IMR-90 (cell line): ENCODE measurements at regions not wholly inside any gene's neighbourhood (a gene's known extent, or its start where the extent isn't known, plus 50 kb on each side); places are given as distances from the start of the nearest gene placed in this dataset.
A peak's percentile ranks its signal among the peaks of the same experiment; 100 is the strongest.

ENCODE experiments used
- ATAC-seq: fragments of 200-7000 bp; cut with Tn5 transposase; 2 replicates; pipeline ENCODE4 v1.9.1; 2020; ENCODE audit warnings: low read depth, mild to moderate bottlenecking, moderate library complexity
- BruUV-seq: library from RNA; stranded (reverse); fragments of 400-500 nt; replicated peaks from 2 replicates; lab custom pipeline; 2021; lab: Mats Ljungman, UMichigan
- CTCF ChIA-PET: fragments of 300-600 bp; formaldehyde crosslinking; extraction: SDS; loops from one replicate; lab custom pipeline; 2021; ENCODE audit warnings: antibody characterized with exemption; lab: Yijun Ruan, JAX
- POLR2A ChIA-PET: fragments of 300-600 bp; sonication (Branson Sonifier 250); formaldehyde crosslinking; loops from one replicate; lab custom pipeline; 2022; ENCODE audit warnings: antibody characterized with exemption; ENCODE audit not compliant: unreplicated experiment; lab: Charles Lee
- DNase-seq: peaks from one replicate; pipeline ENCODE4 v3.0.0; 2013
- H2AFZ ChIP-seq: replicated peaks from 2 replicates; pipeline ENCODE3; 2013; ENCODE audit warnings: low read length, mild to moderate bottlenecking; ENCODE audit not compliant: poor library complexity
- H2AK5ac ChIP-seq: 2 replicates; pipeline ENCODE4 v1.6.1; 2013; ENCODE audit warnings: low read depth, low read length, inconsistent platforms
- H2AK9ac ChIP-seq: replicated peaks from 2 replicates; pipeline ENCODE3; 2013; ENCODE audit warnings: mild to moderate bottlenecking, low read depth, low read length, moderate library complexity; ENCODE audit not compliant: poor library complexity
- H2BK120ac ChIP-seq: 2 replicates; pipeline ENCODE4 v1.6.1; 2013; ENCODE audit warnings: low read depth, low read length, inconsistent platforms
- H2BK15ac ChIP-seq: 3 replicates; pipeline ENCODE4 v1.6.1; 2013; ENCODE audit warnings: low read depth, low read length, inconsistent platforms
- H2BK20ac ChIP-seq: 2 replicates; pipeline ENCODE4 v1.6.1; 2013; ENCODE audit warnings: low read depth, mild to moderate bottlenecking, inconsistent platforms, low read length, moderate library complexity
- H2BK5ac ChIP-seq: 2 replicates; pipeline ENCODE4 v1.6.1; 2013; ENCODE audit warnings: mild to moderate bottlenecking, low read depth, low read length, inconsistent platforms; ENCODE audit not compliant: poor library complexity, severe bottlenecking
- H3K14ac ChIP-seq: replicated peaks from 2 replicates; pipeline ENCODE4 v1.6.1; 2013; ENCODE audit warnings: low read depth, low read length, inconsistent platforms
- H3K18ac ChIP-seq: 2 replicates; pipeline ENCODE4 v1.6.1; 2013; ENCODE audit warnings: low read depth, low read length, control low read depth
- H3K23ac ChIP-seq: 2 replicates; pipeline ENCODE4 v1.6.1; 2013; ENCODE audit warnings: low read depth, low read length, inconsistent platforms
- H3K27ac ChIP-seq: 2 replicates; pipeline ENCODE4 v1.5.1; 2013; ENCODE audit warnings: mild to moderate bottlenecking, control low read depth, low read length; ENCODE audit not compliant: insufficient read depth
- H3K27me3 ChIP-seq: 2 replicates; pipeline ENCODE4 v1.6.1; 2013; ENCODE audit warnings: low read length; ENCODE audit not compliant: control insufficient read depth, insufficient read depth
- H3K36me3 ChIP-seq: 2 replicates; pipeline ENCODE4 v1.6.1; 2013; ENCODE audit warnings: low read length, mixed read lengths; ENCODE audit not compliant: control insufficient read depth, insufficient read depth
- H3K4ac ChIP-seq: 2 replicates; pipeline ENCODE4 v1.6.1; 2013; ENCODE audit warnings: low read depth, low read length, inconsistent platforms
- H3K4me1 ChIP-seq: 2 replicates; pipeline ENCODE4 v1.6.1; 2013; ENCODE audit warnings: low read length, mixed read lengths; ENCODE audit not compliant: control insufficient read depth, insufficient read depth
- H3K4me2 ChIP-seq: 2 replicates; pipeline ENCODE4 v1.6.1; 2013; ENCODE audit warnings: low read depth, mild to moderate bottlenecking, control low read depth, low read length, moderate library complexity
- H3K4me3 ChIP-seq: 2 replicates; pipeline ENCODE4 v1.5.1; 2013; ENCODE audit warnings: low read depth, mild to moderate bottlenecking, control low read depth, low read length, moderate library complexity; ENCODE audit not compliant: insufficient read depth
- H3K56ac ChIP-seq: 2 replicates; pipeline ENCODE4 v1.6.1; 2013; ENCODE audit warnings: low read length, inconsistent platforms; ENCODE audit not compliant: insufficient read depth; ENCODE audit errors: extremely low read depth
- H3K79me1 ChIP-seq, 2 experiments: 2 replicates each; pipeline ENCODE4 v1.6.1; 2013; ENCODE audit warnings: low read length in 2 of 2, inconsistent platforms in 1 of 2, low read depth in 1 of 2
- H3K9ac ChIP-seq: 2 replicates; pipeline ENCODE4 v1.6.1; 2013; ENCODE audit warnings: low read depth, low read length, control low read depth
- H3K9me1 ChIP-seq: 2 replicates; pipeline ENCODE4 v1.6.1; 2013; ENCODE audit warnings: low read length, inconsistent platforms; ENCODE audit not compliant: insufficient read depth
- H3K9me3 ChIP-seq: 2 replicates; pipeline ENCODE4 v1.6.1; 2013; ENCODE audit warnings: low read length; ENCODE audit not compliant: control insufficient read depth, insufficient read depth
- H4K20me1 ChIP-seq: 2 replicates; pipeline ENCODE4 v1.6.1; 2013; ENCODE audit warnings: low read length, inconsistent platforms; ENCODE audit not compliant: insufficient read depth
- H4K5ac ChIP-seq: 2 replicates; pipeline ENCODE4 v1.6.1; 2013; ENCODE audit warnings: mild to moderate bottlenecking, low read depth, low read length, control low read depth
- H4K8ac ChIP-seq, 2 experiments: 2 replicates each; pipeline ENCODE4 v1.6.1; 2013; ENCODE audit warnings: low read depth in 2 of 2, low read length in 2 of 2, control low read depth in 1 of 2, inconsistent platforms in 1 of 2
- H4K91ac ChIP-seq: 2 replicates; pipeline ENCODE4 v1.6.1; 2013; ENCODE audit warnings: low read depth, low read length, inconsistent platforms; ENCODE audit not compliant: insufficient read depth
- BHLHE40 ChIP-seq: fragments of 150-350 bp; IDR thresholded peaks from 2 replicates; pipeline ENCODE4 v1.6.1; 2016; ENCODE audit warnings: mild to moderate bottlenecking, low read depth, low read length
- CHD1 ChIP-seq: IDR thresholded peaks from 2 replicates; pipeline ENCODE4 v1.6.1; 2012; ENCODE audit warnings: low read depth, low read length, improper control_type of control experiment
- FOS ChIP-seq: fragments of 150-350 bp; IDR thresholded peaks from 2 replicates; pipeline ENCODE4 v1.6.1; 2016; ENCODE audit warnings: low read depth, low read length
- RAD21 ChIP-seq: IDR thresholded peaks from 2 replicates; pipeline ENCODE4 v1.6.1; 2012; ENCODE audit warnings: low read length, improper control_type of control experiment
- RCOR1 ChIP-seq: IDR thresholded peaks from 2 replicates; pipeline ENCODE4 v1.6.1; 2012; ENCODE audit warnings: mild to moderate bottlenecking, low read length, improper control_type of control experiment; ENCODE audit not compliant: insufficient replicate concordance
- WGBS, 2 experiments: methylation state at CpG; one replicate each; pipeline versions ENCODE4 v1.1.5 to v1.1.7; 2013; ENCODE audit warnings: missing lambda C conversion rate in 2 of 2; ENCODE audit not compliant: insufficient read length in 1 of 2; ENCODE audit errors: extremely low coverage in 2 of 2; 5-methylcytosine and 5-hydroxymethylcytosine counted together
- dilution Hi-C: fragments of 300-500 bp; cut with HindIII; formaldehyde crosslinking; loops from one replicate; pipeline ENCODE4 v1.14.3; 2018; ENCODE audit warnings: low sequenced_read_pairs; ENCODE audit not compliant: unreplicated experiment
- in situ Hi-C: fragments of 300-500 bp; cut with MboI; formaldehyde crosslinking; loops from 3 replicates; pipeline ENCODE4 v1.14.3; 2019; ENCODE audit warnings: low sequenced_read_pairs, inconsistent platforms, mixed read lengths
- intact Hi-C: fragments of 100-400 bp; cut with micrococcal nuclease; formaldehyde crosslinking; loops from 2 replicates; pipeline ENCODE4 v1.10.0; 2022

- no peak for TF ChIP-seq CHD1
These were observed 149.5 kb downstream of the AHR start (continued) for GRCh38 chr7:17447728-17448478.

DNA sequence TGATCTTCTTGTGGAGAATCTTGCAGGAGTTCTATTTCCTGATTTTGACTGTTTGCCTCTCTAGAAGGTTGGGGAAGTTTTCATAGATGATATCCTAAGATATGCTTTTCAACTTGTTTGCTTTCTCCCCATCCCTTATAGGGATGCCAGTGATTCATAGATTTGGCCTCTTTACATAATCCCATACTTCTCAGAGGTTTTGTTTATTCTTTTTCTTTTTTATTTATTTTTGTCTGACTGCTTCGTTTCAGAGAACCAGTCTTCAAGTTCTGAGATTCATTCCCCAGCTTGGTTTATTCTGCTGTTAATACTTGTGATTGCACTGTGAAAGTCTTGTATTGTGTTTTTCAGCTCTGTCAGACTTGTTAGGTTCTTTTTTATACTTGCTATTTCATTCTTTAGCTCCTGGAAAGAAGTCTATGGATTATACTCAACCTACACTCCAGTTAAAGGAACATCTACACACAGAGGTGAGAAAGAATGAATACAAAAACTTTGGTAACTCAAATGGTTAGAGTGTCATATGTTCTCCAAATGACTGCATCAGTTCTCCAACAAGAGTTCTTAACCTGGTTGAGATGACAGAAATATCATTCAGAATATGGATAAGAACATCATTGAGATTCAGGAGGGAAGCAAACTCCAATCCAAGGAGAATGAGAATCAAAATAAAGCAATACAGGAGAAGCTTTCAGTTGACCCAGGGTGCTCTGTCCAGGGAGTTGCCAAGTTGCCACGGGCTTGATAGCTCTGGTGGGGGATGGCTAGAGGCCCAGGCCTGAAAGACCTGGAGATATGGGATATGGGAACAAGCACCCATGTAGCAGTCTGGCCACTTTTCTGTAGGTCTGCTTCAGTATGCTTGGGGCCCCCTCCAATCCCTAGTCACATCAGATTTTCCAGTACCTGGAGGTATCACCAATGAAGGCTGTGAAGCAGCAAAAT is 150.3 kb downstream of the AHR start:
- Histone ChIP-seq H3K79me1 (no peaks in the 10 kb centered on the region), H2AK9ac (no peak overlapping the region), H3K23ac (no peak overlapping the region), H3K18ac (no peak overlapping the region; the same call in 1 of the 2 replicates), H2AFZ (no peak overlapping the region), H4K91ac (no peak overlapping the region), H2BK20ac (no peak overlapping the region; the same call in 1 of the 2 replicates), H2BK5ac (peak overlapping the region; percentile 80), H3K4me3 (no peak overlapping the region), H3K56ac (no peak overlapping the region), H2BK120ac (peak overlapping the region; percentile 10; the same call in 1 of the 2 replicates), H4K5ac (no peak overlapping the region), H2AK5ac (peak overlapping the region; percentile 33; the same call in 1 of the 2 replicates), H3K4me2 (no peak overlapping the region; the same call in 1 of the 2 replicates), H3K9me1 (no peaks in the 10 kb centered on the region), H3K4me1 (no peaks in the 10 kb centered on the region; the same call in 1 of the 2 replicates), H3K9ac (no peak overlapping the region), H4K8ac (no peak overlapping the region), H3K36me3 (no peaks in the 10 kb centered on the region; the same call in 1 of the 2 replicates), H3K27me3 (no peaks in the 10 kb centered on the region), H3K27ac (no peak overlapping the region), H3K14ac (no peak overlapping the region), H2BK15ac (peak overlapping the region; percentile 52; the same call in 1 of the 3 replicates), H3K4ac (peak overlapping the region; percentile 16; the same call in 1 of the 2 replicates), H4K20me1 (no peaks in the 10 kb centered on the region), H3K9me3 (peaks cover 11% of the 10 kb centered on the region)
- DNase-seq (peak; percentile 62), ATAC-seq (peak; percentile 75)
- BruUV-seq = no TSS peak
- WGBS, 2 experiments = no CpG with 5 or more reads among the region's 2 CpGs
- TF ChIP-seq FOS = no peak
- TF ChIP-seq CHD1 = no peak
- no peak for TF ChIP-seq RAD21
- no peak for TF ChIP-seq BHLHE40
- TF ChIP-seq RCOR1 = no peak
- POLR2A ChIA-PET = no interaction called here
- dilution Hi-C loops = no loop called here
- CTCF ChIA-PET = interaction anchor here (0.6 to 1.5 kb wide), 2 partner anchors 11 to 1058 kb away, joined by 3 to 4 read pairs; no protein-coding TSS in a partner anchor
- in situ Hi-C loops = no loop called here
- intact Hi-C loops = no loop called here
